Effector memory CD4-positive, alpha-beta T cell (primary cell): ENCODE measurements at regions not wholly inside any gene's neighbourhood (a gene's known extent, or its start where the extent isn't known, plus 50 kb on each side); places are given as distances from the start of the nearest gene placed in this dataset.
A peak's percentile ranks its signal among the peaks of the same experiment; 100 is the strongest.
"Not testable (repeated sequence)": the region's sequence is repeated elsewhere in the genome, so short reads cannot be mapped to it uniquely, and the experiment has no call there.

Experiments
- DNase-seq, 3 donors: peaks; one replicate each; pipeline ENCODE4 v3.0.0-alpha.2; 2020
- H3K27ac ChIP-seq: 2 replicates; pipeline ENCODE4 v1.7.0; 2013; ENCODE audit warnings: mild to moderate bottlenecking, low read length, moderate library complexity; ENCODE audit not compliant: insufficient read depth, poor library complexity, severe bottlenecking
- H3K27me3 ChIP-seq: replicated peaks from 2 replicates; pipeline ENCODE4 v1.7.0; 2013; ENCODE audit warnings: mild to moderate bottlenecking, low read length; ENCODE audit not compliant: insufficient read depth, control insufficient read depth, poor library complexity, severe bottlenecking
- H3K36me3 ChIP-seq: 2 replicates; pipeline ENCODE4 v1.7.0; 2013; ENCODE audit warnings: mild to moderate bottlenecking, low read length, moderate library complexity; ENCODE audit not compliant: control insufficient read depth, insufficient read depth
- H3K4me1 ChIP-seq: 2 replicates; pipeline ENCODE4 v1.7.0; 2013; ENCODE audit warnings: low read length, mild to moderate bottlenecking; ENCODE audit not compliant: control insufficient read depth, insufficient read depth, poor library complexity, severe bottlenecking
- H3K4me3 ChIP-seq: 2 replicates; pipeline ENCODE4 v1.7.0; 2013; ENCODE audit warnings: low read length, low read depth, mild to moderate bottlenecking; ENCODE audit not compliant: insufficient read depth, poor library complexity, severe bottlenecking
- H3K9me3 ChIP-seq: 2 replicates; pipeline ENCODE4 v1.7.0; 2013; ENCODE audit warnings: mild to moderate bottlenecking, low read length, moderate library complexity; ENCODE audit not compliant: control insufficient read depth

- DNase-seq, result peak in 1 of 3 donors; percentile 5
- peak overlapping the region; percentile 20 for H3K4me3 ChIP-seq
- H3K27ac ChIP-seq, result not testable (repeated sequence)
Observed at GRCh38 chr3:110626652-110627111, 444.9 kb upstream of the NECTIN3 start.

GRCh38 chr3:110628650-110629301, 442.8 kb upstream of the NECTIN3 start:
- H3K9me3 ChIP-seq, result no peaks in the 10 kb centered on the region
- no peaks in the 10 kb centered on the region for H3K4me1 ChIP-seq
- H3K4me3 ChIP-seq, result no peak overlapping the region
- no peak for DNase-seq
- H3K27ac ChIP-seq, result no peak overlapping the region
- H3K27me3 ChIP-seq, result no peaks in the 10 kb centered on the region
- no peaks in the 10 kb centered on the region for H3K36me3 ChIP-seq

More at GRCh38 chr3:110626652-110627111, 444.9 kb upstream of the NECTIN3 start:
- not testable (repeated sequence) for H3K27me3 ChIP-seq, H3K9me3 ChIP-seq, H3K36me3 ChIP-seq, H3K4me1 ChIP-seq

- DNase-seq, result no peak
- no peak overlapping the region for H3K4me3 ChIP-seq
- no peaks in the 10 kb centered on the region for H3K9me3 ChIP-seq
- H3K27ac ChIP-seq, result no peak overlapping the region
- H3K36me3 ChIP-seq, result no peaks in the 10 kb centered on the region
- H3K4me1 ChIP-seq, result no peaks in the 10 kb centered on the region
- H3K27me3 ChIP-seq, result no peaks in the 10 kb centered on the region
Observed at GRCh38 chr3:110629917-110630316, 441.7 kb upstream of the NECTIN3 start.

DNA sequence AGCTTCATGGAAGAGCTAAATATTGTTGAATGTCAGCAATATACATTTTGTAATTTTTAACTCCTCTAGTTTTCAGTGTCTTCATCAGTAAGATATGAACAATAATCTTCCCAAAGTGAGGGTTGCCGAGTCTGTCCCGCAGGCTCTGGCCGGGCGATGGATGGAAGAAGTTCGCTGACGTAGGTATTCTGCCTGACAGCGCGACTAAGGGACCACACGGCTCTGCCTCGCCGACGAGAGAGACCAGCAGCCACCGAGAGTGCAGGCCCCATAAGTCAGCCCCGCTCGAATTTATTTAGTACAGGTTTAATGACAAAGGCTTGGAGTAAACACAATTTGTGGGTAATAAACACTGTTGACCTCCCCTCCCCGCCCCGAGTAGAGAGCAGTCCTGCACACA, 427.4 kb upstream of the NECTIN3 start:
- Histone ChIP-seq H3K4me1 (no peaks in the 10 kb centered on the region), H3K9me3 (no peaks in the 10 kb centered on the region), H3K4me3 (no peak overlapping the region), H3K27ac (no peak overlapping the region), H3K27me3 (no peaks in the 10 kb centered on the region), H3K36me3 (no peaks in the 10 kb centered on the region)
- DNase-seq, result no peak

DNA sequence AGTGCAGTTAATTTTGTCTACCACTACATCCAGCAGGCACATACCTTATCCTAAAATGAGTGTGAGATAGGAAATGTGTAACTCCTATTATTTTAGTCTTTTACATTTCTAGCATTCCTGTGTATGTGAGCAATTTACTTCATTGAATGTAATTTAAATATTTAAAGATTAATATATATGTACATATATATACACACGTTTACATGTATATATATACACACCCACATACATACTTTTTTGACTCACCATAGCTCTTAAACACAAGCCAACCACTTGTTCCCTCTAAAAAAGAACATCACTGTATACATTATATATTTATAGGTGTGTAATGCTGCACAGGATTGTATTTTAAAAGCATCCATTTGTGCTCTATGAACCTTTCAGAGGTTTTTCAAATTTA, 425.6 kb upstream of the NECTIN3 start:
- DNase-seq, result no peak
- H3K27me3 ChIP-seq, result no peaks in the 10 kb centered on the region
- H3K36me3 ChIP-seq, result no peaks in the 10 kb centered on the region
- H3K4me3 ChIP-seq, result no peak overlapping the region
- no peaks in the 10 kb centered on the region for H3K9me3 ChIP-seq
- H3K27ac ChIP-seq, result no peak overlapping the region
- H3K4me1 ChIP-seq, result no peaks in the 10 kb centered on the region

GRCh38 chr3:110646496-110646895, 425.1 kb upstream of the NECTIN3 start:
- no peaks in the 10 kb centered on the region for H3K9me3 ChIP-seq
- no peak overlapping the region for H3K27ac ChIP-seq
- DNase-seq, result no peak
- no peaks in the 10 kb centered on the region for H3K4me1 ChIP-seq
- H3K4me3 ChIP-seq, result no peak overlapping the region
- H3K27me3 ChIP-seq, result no peaks in the 10 kb centered on the region
- H3K36me3 ChIP-seq, result no peaks in the 10 kb centered on the region

DNA sequence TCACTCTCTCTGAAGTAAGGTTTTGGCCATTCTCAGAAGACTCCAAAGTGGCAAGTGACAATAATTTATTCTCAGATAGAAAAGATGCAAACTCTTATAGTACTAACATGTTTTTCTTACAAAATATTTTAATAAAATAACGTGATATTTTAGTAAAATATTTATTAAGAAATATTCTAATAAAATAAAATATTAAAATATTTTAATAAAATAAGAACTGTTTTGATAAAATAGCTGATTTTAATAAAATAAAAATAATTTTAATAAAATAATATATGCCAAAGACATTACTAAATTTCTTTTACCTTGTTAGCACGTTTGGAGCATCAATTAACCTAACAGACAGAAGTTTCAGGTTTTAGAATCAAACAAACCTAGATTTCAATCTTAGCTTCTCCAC, 424.0 kb upstream of the NECTIN3 start:
- H3K27ac ChIP-seq, result no peak overlapping the region
- no peaks in the 10 kb centered on the region for H3K27me3 ChIP-seq
- no peaks in the 10 kb centered on the region for H3K36me3 ChIP-seq
- no peaks in the 10 kb centered on the region for H3K4me1 ChIP-seq
- H3K4me3 ChIP-seq, result no peak overlapping the region
- H3K9me3 ChIP-seq, result no peaks in the 10 kb centered on the region
- DNase-seq, result no peak

DNA sequence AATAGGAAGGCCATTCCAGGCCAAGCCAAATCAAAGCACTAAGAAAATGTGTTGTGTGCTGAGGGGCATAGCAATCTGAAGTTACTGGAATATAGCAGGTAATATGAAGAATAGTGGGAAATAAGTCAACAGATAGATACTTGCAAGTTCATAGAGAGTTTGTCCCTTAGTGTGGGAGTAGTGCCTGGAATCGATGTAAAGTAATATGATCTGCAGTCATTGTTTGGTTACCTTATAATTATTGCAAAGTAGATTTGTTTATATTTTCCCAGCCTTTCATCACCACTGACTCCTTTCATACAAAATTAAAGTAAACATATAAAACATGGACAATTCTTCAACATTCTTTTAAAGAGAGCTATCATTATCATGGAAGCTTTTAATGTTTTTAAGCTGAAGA, 420.9 kb upstream of the NECTIN3 start:
- no peaks in the 10 kb centered on the region for H3K27me3 ChIP-seq
- DNase-seq, result no peak
- H3K9me3 ChIP-seq, result no peaks in the 10 kb centered on the region
- no peaks in the 10 kb centered on the region for H3K36me3 ChIP-seq
- no peak overlapping the region for H3K4me3 ChIP-seq
- H3K4me1 ChIP-seq, result no peaks in the 10 kb centered on the region
- H3K27ac ChIP-seq, result no peak overlapping the region

DNA sequence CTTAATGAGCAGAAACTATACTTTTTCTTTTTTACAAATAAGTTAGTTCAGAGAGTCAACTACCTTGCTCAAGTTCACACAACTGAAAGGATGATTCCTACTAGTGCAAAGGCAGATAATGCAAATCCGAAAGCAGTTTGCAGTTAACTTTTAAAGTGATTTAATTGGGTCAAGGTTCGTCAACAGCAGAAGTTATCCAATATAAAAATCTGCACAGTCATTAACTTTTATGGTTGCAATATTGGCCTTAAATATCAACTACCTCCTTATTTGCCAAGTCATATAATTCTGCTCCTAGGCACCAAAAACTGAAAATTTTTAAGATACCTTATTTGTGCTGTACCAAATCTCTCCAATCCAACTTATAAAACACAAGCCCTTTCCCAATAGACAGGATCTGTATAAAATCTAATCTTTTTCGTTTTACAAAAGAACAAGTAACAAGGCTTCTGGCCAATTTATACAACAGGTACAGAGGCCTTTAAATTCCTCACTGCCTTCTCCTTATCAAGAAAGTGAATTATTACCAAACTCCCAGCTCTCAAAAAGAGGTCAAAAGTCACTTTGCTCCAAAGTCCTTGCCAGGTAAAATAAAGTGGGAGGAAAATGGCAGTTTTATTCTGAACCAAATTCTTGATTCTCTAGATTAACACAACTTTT, 416.6 kb upstream of the NECTIN3 start:
- no peaks in the 10 kb centered on the region for H3K36me3 ChIP-seq
- H3K27ac ChIP-seq, result no peak overlapping the region
- no peak for DNase-seq
- H3K4me1 ChIP-seq, result no peaks in the 10 kb centered on the region
- no peaks in the 10 kb centered on the region for H3K27me3 ChIP-seq
- no peaks in the 10 kb centered on the region for H3K9me3 ChIP-seq
- no peak overlapping the region for H3K4me3 ChIP-seq

DNA sequence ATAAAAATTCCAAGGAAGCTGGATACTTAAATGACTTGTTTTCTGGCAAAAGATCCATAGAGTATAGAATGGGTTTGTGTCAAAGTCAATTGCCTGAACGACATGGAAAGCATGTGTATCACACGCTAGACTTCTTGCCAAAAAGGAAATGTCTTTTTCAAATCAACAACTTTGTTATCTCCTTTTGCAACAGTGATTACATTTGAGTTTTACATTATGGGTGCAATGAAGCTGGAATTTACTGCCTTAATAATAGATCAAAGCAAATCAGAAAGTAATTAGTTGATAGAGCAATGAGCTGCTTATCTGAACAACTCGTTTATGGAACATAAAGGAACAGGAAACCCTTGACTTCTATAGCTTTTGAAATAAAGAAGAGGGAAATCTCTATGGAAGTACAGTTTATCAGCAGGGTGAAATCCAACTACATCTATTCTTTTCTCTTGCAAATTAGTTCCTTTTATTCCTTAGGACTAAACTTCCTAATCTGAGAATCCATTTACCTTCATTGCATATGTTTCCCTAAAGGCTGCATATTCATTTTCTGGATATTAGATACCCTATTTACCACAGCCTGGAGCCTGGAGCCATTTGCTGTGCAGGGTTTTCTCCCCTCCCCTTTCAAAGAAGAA, 415.1 kb upstream of the NECTIN3 start:
- Histone ChIP-seq H3K27me3 (no peaks in the 10 kb centered on the region), H3K4me3 (no peak overlapping the region), H3K36me3 (no peaks in the 10 kb centered on the region), H3K4me1 (no peaks in the 10 kb centered on the region), H3K27ac (no peak overlapping the region), H3K9me3 (no peaks in the 10 kb centered on the region)
- no peak for DNase-seq
